Activated T-helper 17 cell treated with anti-CD3 and anti-CD28 coated beads, Interleukin-2, amount 50 U/mL, for 72 hours (primary cell): ENCODE measurements at regions not wholly inside any gene's neighbourhood (a gene's known extent, or its start where the extent isn't known, plus 50 kb on each side); places are given as distances from the start of the nearest gene placed in this dataset.
A peak's percentile ranks its signal among the peaks of the same experiment; 100 is the strongest.

ENCODE experiments used
- ATAC-seq: fragments of 150-1000 bp; cut with Tn5 transposase; replicated peaks from 2 replicates; pipeline ENCODE4 v1.10.0; 2021; ENCODE audit warnings: mild to moderate bottlenecking, moderate library complexity
- H3K27ac Mint-ChIP-seq: one replicate; pipeline ENCODE4 v1.8.0; 2022; ENCODE audit warnings: mixed read lengths
- H3K27me3 Mint-ChIP-seq: one replicate; pipeline ENCODE4 v1.8.0; 2022; ENCODE audit warnings: mixed read lengths
- H3K36me3 Mint-ChIP-seq: one replicate; pipeline ENCODE4 v1.8.0; 2022; ENCODE audit warnings: low read depth, mild to moderate bottlenecking, mixed read lengths
- H3K4me1 Mint-ChIP-seq: one replicate; pipeline ENCODE4 v1.8.0; 2022; ENCODE audit warnings: mixed read lengths
- H3K4me3 Mint-ChIP-seq: one replicate; pipeline ENCODE4 v1.8.0; 2022; ENCODE audit warnings: mild to moderate bottlenecking, mixed read lengths
- H3K9me3 Mint-ChIP-seq: one replicate; pipeline ENCODE4 v1.8.0; 2022; ENCODE audit warnings: mixed read lengths

- no peak for ATAC-seq
- Mint-ChIP-seq H3K4me1 (peaks cover 34% of the 10 kb centered on the region), H3K27me3 (no peaks in the 10 kb centered on the region), H3K27ac (peak overlapping the region; percentile 58), H3K36me3 (peaks cover 22% of the 10 kb centered on the region), H3K4me3 (peak overlapping the region; percentile 20), H3K9me3 (no peaks in the 10 kb centered on the region)
Measured at GRCh38 chr6:144580039-144580438, 294.9 kb downstream of the UTRN start.

- H3K36me3 Mint-ChIP-seq = peaks cover 22% of the 10 kb centered on the region
- no peaks in the 10 kb centered on the region for H3K27me3 Mint-ChIP-seq
- H3K4me3 Mint-ChIP-seq = no peak overlapping the region
- peaks cover 28% of the 10 kb centered on the region for H3K4me1 Mint-ChIP-seq
- ATAC-seq = no peak
- no peaks in the 10 kb centered on the region for H3K9me3 Mint-ChIP-seq
- no peak overlapping the region for H3K27ac Mint-ChIP-seq
Measured at GRCh38 chr6:144580771-144581170, 295.6 kb downstream of the UTRN start.

GRCh38 chr6:144581812-144582537 lies 296.8 kb downstream of the UTRN start:
- Mint-ChIP-seq H3K4me1 (peaks cover 26% of the 10 kb centered on the region), H3K36me3 (peaks cover 22% of the 10 kb centered on the region), H3K9me3 (no peaks in the 10 kb centered on the region), H3K27ac (peak overlapping the region; percentile 93), H3K4me3 (peak overlapping the region; percentile 84), H3K27me3 (no peaks in the 10 kb centered on the region)
- no peak for ATAC-seq

- H3K36me3 Mint-ChIP-seq = peaks cover 28% of the 10 kb centered on the region
- H3K27ac Mint-ChIP-seq = peak overlapping the region; percentile 93
- peak; percentile 95 for ATAC-seq
Measured at GRCh38 chr6:144582939-144583613, 297.9 kb downstream of the UTRN start.

GRCh38 chr6:144583614-144583954 lies 298.4 kb downstream of the UTRN start:
- Mint-ChIP-seq H3K36me3 (peaks cover 28% of the 10 kb centered on the region), H3K4me1 (peaks cover 23% of the 10 kb centered on the region), H3K4me3 (peak overlapping the region; percentile 84), H3K27ac (peak overlapping the region; percentile 93), H3K9me3 (no peaks in the 10 kb centered on the region), H3K27me3 (no peaks in the 10 kb centered on the region)
- ATAC-seq = peak; percentile 9

More at GRCh38 chr6:144582939-144583613, 297.9 kb downstream of the UTRN start:
- no peaks in the 10 kb centered on the region for H3K27me3 Mint-ChIP-seq
- peak overlapping the region; percentile 84 for H3K4me3 Mint-ChIP-seq
- peaks cover 24% of the 10 kb centered on the region for H3K4me1 Mint-ChIP-seq
- H3K9me3 Mint-ChIP-seq = no peaks in the 10 kb centered on the region

GRCh38 chr6:144585217-144585814 lies 300.2 kb downstream of the UTRN start:
- peaks cover 16% of the 10 kb centered on the region for H3K36me3 Mint-ChIP-seq
- H3K9me3 Mint-ChIP-seq = no peaks in the 10 kb centered on the region
- no peak overlapping the region for H3K27ac Mint-ChIP-seq
- H3K4me1 Mint-ChIP-seq = peaks cover 14% of the 10 kb centered on the region
- no peak for ATAC-seq
- no peak overlapping the region for H3K4me3 Mint-ChIP-seq
- H3K27me3 Mint-ChIP-seq = no peaks in the 10 kb centered on the region

GRCh38 chr6:144586986-144587385 lies 301.9 kb downstream of the UTRN start:
- H3K27me3 Mint-ChIP-seq = no peaks in the 10 kb centered on the region
- H3K36me3 Mint-ChIP-seq = peaks cover 16% of the 10 kb centered on the region
- H3K27ac Mint-ChIP-seq = no peak overlapping the region
- H3K4me1 Mint-ChIP-seq = peaks cover 10% of the 10 kb centered on the region
- no peak for ATAC-seq
- no peaks in the 10 kb centered on the region for H3K9me3 Mint-ChIP-seq
- no peak overlapping the region for H3K4me3 Mint-ChIP-seq

GRCh38 chr6:144588697-144589325 lies 303.7 kb downstream of the UTRN start:
- peaks cover 23% of the 10 kb centered on the region for H3K36me3 Mint-ChIP-seq
- no peaks in the 10 kb centered on the region for H3K4me1 Mint-ChIP-seq
- H3K9me3 Mint-ChIP-seq = no peaks in the 10 kb centered on the region
- peak; percentile 76 for ATAC-seq
- no peaks in the 10 kb centered on the region for H3K27me3 Mint-ChIP-seq
- no peak overlapping the region for H3K27ac Mint-ChIP-seq
- H3K4me3 Mint-ChIP-seq = no peak overlapping the region

GRCh38 chr6:144590532-144590931 lies 305.4 kb downstream of the UTRN start:
- Mint-ChIP-seq H3K27ac (no peak overlapping the region), H3K4me3 (no peak overlapping the region), H3K36me3 (peaks cover 23% of the 10 kb centered on the region), H3K9me3 (no peaks in the 10 kb centered on the region), H3K4me1 (peaks cover under 1% of the 10 kb centered on the region), H3K27me3 (no peaks in the 10 kb centered on the region)
- no peak for ATAC-seq

- Mint-ChIP-seq H3K36me3 (peaks cover 20% of the 10 kb centered on the region), H3K4me3 (no peak overlapping the region), H3K9me3 (no peaks in the 10 kb centered on the region), H3K27me3 (no peaks in the 10 kb centered on the region), H3K4me1 (peaks cover 13% of the 10 kb centered on the region), H3K27ac (no peak overlapping the region)
- no peak for ATAC-seq
Measured at GRCh38 chr6:144593392-144593791, 308.3 kb downstream of the UTRN start.

- no peak for ATAC-seq
- no peak overlapping the region for H3K4me3 Mint-ChIP-seq
- H3K4me1 Mint-ChIP-seq = peaks cover 14% of the 10 kb centered on the region
- H3K27me3 Mint-ChIP-seq = no peaks in the 10 kb centered on the region
- H3K9me3 Mint-ChIP-seq = no peaks in the 10 kb centered on the region
- peaks cover 18% of the 10 kb centered on the region for H3K36me3 Mint-ChIP-seq
- no peak overlapping the region for H3K27ac Mint-ChIP-seq
Measured at GRCh38 chr6:144594585-144594984, 309.4 kb downstream of the UTRN start.

GRCh38 chr6:144595266-144595665 lies 310.1 kb downstream of the UTRN start:
- H3K27ac Mint-ChIP-seq = no peak overlapping the region
- ATAC-seq = no peak
- H3K4me3 Mint-ChIP-seq = no peak overlapping the region
- H3K36me3 Mint-ChIP-seq = peaks cover 18% of the 10 kb centered on the region
- H3K4me1 Mint-ChIP-seq = peaks cover 14% of the 10 kb centered on the region
- no peaks in the 10 kb centered on the region for H3K27me3 Mint-ChIP-seq
- H3K9me3 Mint-ChIP-seq = no peaks in the 10 kb centered on the region

- Mint-ChIP-seq H3K36me3 (peaks cover 25% of the 10 kb centered on the region), H3K9me3 (peaks cover 6% of the 10 kb centered on the region), H3K27me3 (no peaks in the 10 kb centered on the region), H3K4me3 (no peak overlapping the region), H3K27ac (peak overlapping the region; percentile 27), H3K4me1 (peaks cover 26% of the 10 kb centered on the region)
- peak; percentile 96 for ATAC-seq
Measured at GRCh38 chr6:144597511-144597910, 312.4 kb downstream of the UTRN start.

- Mint-ChIP-seq H3K4me1 (peaks cover 36% of the 10 kb centered on the region), H3K36me3 (peaks cover 18% of the 10 kb centered on the region), H3K4me3 (no peak overlapping the region), H3K27ac (no peak overlapping the region), H3K27me3 (no peaks in the 10 kb centered on the region), H3K9me3 (peaks cover 6% of the 10 kb centered on the region)
- ATAC-seq = no peak
Measured at GRCh38 chr6:144599615-144600014, 314.5 kb downstream of the UTRN start.
